GM19452 (cell line): ENCODE measurements at regions not wholly inside any gene's neighbourhood (a gene's known extent, or its start where the extent isn't known, plus 50 kb on each side); places are given as distances from the start of the nearest gene placed in this dataset.
"Not testable (repeated sequence)": the region's sequence is repeated elsewhere in the genome, so short reads cannot be mapped to it uniquely, and the experiment has no call there.

ENCODE experiments used
- ATAC-seq: cut with Tn5 transposase; IDR thresholded peaks from one replicate; pipeline ENCODE4 v1.9.1; 2021; ENCODE audit not compliant: unreplicated experiment

DNA sequence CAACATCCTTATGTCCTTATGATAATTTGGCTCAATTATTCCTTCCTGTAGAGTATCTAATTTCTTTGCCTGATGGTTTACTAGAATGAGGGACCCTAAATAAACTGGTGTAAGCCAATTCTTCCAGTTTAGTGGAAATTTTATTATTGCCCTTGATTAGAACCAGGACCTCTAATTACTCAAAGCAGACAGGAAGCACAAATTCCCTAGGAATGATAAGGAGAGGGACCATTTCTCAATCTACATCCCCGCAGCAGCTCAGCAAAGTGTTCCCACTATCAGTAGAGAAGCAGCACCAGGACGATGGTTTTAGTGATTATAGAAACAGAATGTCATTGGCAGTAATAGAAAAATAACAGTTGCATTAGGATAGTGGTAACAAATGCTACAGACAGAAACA, 97.1 kb downstream of the PLPPR4 start:
- no peak for ATAC-seq

- ATAC-seq = no peak
Measured at GRCh38 chr1:99363531-99363930, 99.2 kb downstream of the PLPPR4 start.

- no peak for ATAC-seq
Measured at GRCh38 chr1:99365141-99365540, 100.8 kb downstream of the PLPPR4 start.

GRCh38 chr1:99365545-99365944, 101.3 kb downstream of the PLPPR4 start:
- no peak for ATAC-seq

- ATAC-seq = no peak
Measured at GRCh38 chr1:99369154-99369553, 104.9 kb downstream of the PLPPR4 start.

DNA sequence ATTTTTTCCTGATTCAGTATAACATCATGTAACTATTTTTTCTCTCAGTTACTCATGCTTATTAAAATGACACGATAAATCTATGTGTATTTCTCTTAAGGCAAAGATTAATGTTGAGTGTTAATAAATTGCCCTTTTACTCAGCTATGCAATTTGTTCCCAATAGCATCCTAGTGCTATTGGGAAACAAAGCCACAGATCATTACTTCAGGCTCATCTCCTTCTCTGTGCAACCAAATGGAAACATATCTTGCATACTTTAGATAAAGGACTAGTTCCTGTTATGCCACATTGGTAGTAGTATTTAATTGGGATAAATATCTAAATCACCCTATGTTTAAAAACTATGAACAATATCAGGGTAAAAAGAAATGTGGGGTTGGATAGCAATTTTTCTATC, 106.2 kb downstream of the PLPPR4 start:
- ATAC-seq = no peak

GRCh38 chr1:99371413-99371812, 107.1 kb downstream of the PLPPR4 start:
- no peak for ATAC-seq

- ATAC-seq = no peak
Measured at GRCh38 chr1:99374109-99374508, 109.8 kb downstream of the PLPPR4 start.

DNA sequence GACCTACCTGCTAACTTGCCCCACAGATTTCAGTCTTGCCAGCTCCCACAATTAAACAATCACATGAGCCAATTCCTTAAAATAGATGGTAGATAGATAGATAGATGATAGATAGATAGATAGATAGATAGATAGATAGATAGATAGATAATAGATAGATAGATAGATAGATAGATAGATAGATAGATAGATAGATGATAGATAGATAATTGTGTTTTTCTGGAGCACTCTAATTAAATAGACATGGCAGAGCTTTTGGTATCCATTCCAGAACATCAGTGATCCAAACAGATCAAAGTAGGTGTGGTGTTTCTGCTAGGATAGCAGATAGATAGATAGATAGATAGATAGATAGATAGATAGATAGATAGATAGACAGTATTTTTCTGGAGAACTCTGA, 110.4 kb downstream of the PLPPR4 start:
- ATAC-seq = not testable (repeated sequence)

- ATAC-seq = no peak
Measured at GRCh38 chr1:99384021-99384420, 119.7 kb downstream of the PLPPR4 start.

DNA sequence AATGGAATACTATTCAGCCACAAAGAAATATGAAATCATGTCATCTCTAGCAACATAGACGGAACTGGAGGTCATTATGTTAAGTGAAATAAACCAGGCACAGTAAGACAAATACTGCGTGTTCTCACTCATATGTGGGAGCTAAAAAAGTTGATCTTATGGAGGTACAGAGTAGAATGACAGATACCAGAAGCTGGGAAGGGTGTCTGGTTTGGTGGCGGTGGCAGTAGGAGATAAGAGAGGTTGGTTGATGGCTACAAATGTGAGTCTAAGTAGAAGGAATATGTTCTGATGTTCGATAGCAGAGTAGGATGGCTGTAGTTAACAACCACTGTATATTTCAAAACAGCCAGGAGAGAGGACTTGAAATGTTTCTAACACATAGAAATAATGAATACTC, 121.6 kb downstream of the PLPPR4 start:
- no peak for ATAC-seq

GRCh38 chr1:99396389-99396788, 132.1 kb downstream of the PLPPR4 start:
- ATAC-seq = no peak

DNA sequence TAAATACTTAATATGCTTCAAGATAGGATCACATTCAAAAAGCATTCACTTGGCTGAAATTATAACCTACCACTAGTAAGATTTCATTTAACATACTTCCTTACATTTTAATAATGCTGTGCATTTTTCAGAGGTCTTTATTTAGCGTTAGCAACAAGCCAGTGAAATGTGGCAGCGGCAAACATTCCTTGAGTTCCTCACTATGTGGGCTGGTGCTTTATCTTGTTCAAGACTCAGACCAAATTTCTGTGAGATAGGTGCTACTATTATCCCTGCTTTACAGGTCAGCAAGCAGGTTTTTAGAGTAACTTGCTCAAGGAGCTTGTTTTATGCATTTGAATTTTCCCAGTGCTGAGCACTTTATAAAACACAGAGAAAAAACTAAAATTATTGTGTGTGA, 132.7 kb downstream of the PLPPR4 start:
- no peak for ATAC-seq

- no peak for ATAC-seq
Measured at GRCh38 chr1:99397863-99398262, 133.6 kb downstream of the PLPPR4 start.

DNA sequence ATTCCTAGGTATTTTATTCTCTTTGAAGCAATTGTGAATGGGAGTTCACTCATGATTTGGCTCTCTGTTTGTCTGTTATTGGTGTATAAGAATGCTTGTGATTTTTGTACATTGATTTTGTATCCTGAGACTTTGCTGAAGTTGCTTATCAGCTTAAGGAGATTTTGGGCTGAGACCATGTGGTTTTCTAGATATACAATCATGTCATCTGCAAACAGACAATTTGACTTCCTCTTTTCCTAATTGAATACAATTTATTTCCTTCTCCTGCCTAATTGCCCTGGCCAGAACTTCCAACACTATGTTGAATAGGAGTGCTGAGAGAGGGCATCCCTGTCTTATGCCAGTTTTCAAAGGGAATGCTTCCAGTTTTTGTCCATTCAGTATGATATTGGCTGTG, 137.3 kb downstream of the PLPPR4 start:
- ATAC-seq = not testable (repeated sequence)

- not testable (repeated sequence) for ATAC-seq
Measured at GRCh38 chr1:99404399-99404798, 140.1 kb downstream of the PLPPR4 start.

GRCh38 chr1:99405325-99405724, 141.0 kb downstream of the PLPPR4 start:
- not testable (repeated sequence) for ATAC-seq

GRCh38 chr1:99407018-99407417, 142.7 kb downstream of the PLPPR4 start:
- no peak for ATAC-seq

- ATAC-seq = no peak
Measured at GRCh38 chr1:99424087-99424486, 159.8 kb downstream of the PLPPR4 start.

- no peak for ATAC-seq
Measured at GRCh38 chr1:99429754-99430153, 165.5 kb downstream of the PLPPR4 start.

DNA sequence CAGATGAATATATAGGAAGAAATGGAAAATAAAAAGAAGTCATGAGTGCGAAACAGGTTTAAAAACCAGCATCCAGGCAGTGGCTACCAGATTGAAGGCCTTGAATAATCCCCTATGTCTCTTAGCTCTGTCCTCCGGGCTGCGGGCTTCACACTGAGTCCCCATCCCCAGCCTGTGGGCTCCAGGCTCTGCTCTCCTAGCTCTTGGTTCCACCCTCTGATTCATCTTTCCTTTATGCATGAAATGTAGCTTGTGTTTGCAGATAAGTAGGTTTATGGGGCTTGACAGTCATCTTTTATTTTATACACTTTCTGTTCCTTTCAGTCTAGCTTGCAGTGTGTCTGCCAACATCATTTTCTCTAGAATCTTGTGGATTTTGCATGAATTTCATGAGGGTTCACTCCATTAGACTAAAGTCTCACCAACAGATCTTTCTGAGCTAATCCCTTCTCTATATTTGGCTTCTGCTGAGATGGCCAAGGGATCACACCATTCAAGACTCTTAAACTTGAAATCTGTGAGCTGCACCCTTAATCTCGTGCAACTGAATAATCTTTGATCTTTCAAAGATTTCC, 174.5 kb downstream of the PLPPR4 start:
- no peak for ATAC-seq

DNA sequence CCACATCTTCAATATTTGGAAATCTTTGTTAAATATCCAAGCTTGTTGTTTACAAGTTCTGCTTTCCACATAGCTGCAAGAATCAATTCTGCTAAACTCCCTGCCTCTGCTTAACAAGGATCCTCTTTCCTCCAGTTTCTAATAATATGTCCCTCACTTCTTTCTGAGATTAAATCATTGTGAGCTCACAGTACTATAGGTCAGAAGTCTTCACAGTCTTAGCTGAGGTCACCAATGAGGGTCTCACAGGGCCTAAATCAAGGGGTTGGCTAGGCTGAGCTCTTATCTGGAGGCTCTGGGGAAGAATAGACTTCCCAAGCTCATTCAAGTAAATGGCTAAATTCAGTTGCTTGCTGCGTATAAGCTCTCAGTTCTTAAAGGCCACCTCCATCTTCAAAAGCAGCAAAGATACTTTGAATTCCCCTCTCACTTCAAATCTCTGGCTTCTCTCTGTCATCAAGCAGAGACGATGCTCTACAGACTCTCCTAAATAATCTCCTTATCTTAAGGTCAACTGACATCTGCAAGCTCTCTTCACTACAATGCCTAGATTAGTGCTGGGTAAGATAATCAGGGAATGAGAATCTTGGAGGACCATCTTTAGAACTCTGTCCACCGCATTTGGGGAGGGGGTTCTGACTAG, 175.3 kb downstream of the PLPPR4 start:
- ATAC-seq = no peak
